IMR-90 (cell line): ENCODE measurements at regions not wholly inside any gene's neighbourhood (a gene's known extent, or its start where the extent isn't known, plus 50 kb on each side); places are given as distances from the start of the nearest gene placed in this dataset.

Source experiments
- ATAC-seq: fragments of 200-7000 bp; cut with Tn5 transposase; 2 replicates; pipeline ENCODE4 v1.9.1; 2020; ENCODE audit warnings: low read depth, mild to moderate bottlenecking, moderate library complexity
- BruUV-seq: library from RNA; stranded (reverse); fragments of 400-500 nt; replicated peaks from 2 replicates; lab custom pipeline; 2021; lab: Mats Ljungman, UMichigan
- CTCF ChIA-PET: fragments of 300-600 bp; formaldehyde crosslinking; extraction: SDS; loops from one replicate; lab custom pipeline; 2021; ENCODE audit warnings: antibody characterized with exemption; lab: Yijun Ruan, JAX
- POLR2A ChIA-PET: fragments of 300-600 bp; sonication (Branson Sonifier 250); formaldehyde crosslinking; loops from one replicate; lab custom pipeline; 2022; ENCODE audit warnings: antibody characterized with exemption; ENCODE audit not compliant: unreplicated experiment; lab: Charles Lee
- DNase-seq: peaks from one replicate; pipeline ENCODE4 v3.0.0; 2013
- H2AFZ ChIP-seq: replicated peaks from 2 replicates; pipeline ENCODE3; 2013; ENCODE audit warnings: low read length, mild to moderate bottlenecking; ENCODE audit not compliant: poor library complexity
- H2AK5ac ChIP-seq: 2 replicates; pipeline ENCODE4 v1.6.1; 2013; ENCODE audit warnings: low read depth, low read length, inconsistent platforms
- H2AK9ac ChIP-seq: replicated peaks from 2 replicates; pipeline ENCODE3; 2013; ENCODE audit warnings: mild to moderate bottlenecking, low read depth, low read length, moderate library complexity; ENCODE audit not compliant: poor library complexity
- H2BK120ac ChIP-seq: 2 replicates; pipeline ENCODE4 v1.6.1; 2013; ENCODE audit warnings: low read depth, low read length, inconsistent platforms
- H2BK15ac ChIP-seq: 3 replicates; pipeline ENCODE4 v1.6.1; 2013; ENCODE audit warnings: low read depth, low read length, inconsistent platforms
- H2BK20ac ChIP-seq: 2 replicates; pipeline ENCODE4 v1.6.1; 2013; ENCODE audit warnings: low read depth, mild to moderate bottlenecking, inconsistent platforms, low read length, moderate library complexity
- H2BK5ac ChIP-seq: 2 replicates; pipeline ENCODE4 v1.6.1; 2013; ENCODE audit warnings: mild to moderate bottlenecking, low read depth, low read length, inconsistent platforms; ENCODE audit not compliant: poor library complexity, severe bottlenecking
- H3K14ac ChIP-seq: replicated peaks from 2 replicates; pipeline ENCODE4 v1.6.1; 2013; ENCODE audit warnings: low read depth, low read length, inconsistent platforms
- H3K18ac ChIP-seq: 2 replicates; pipeline ENCODE4 v1.6.1; 2013; ENCODE audit warnings: low read depth, low read length, control low read depth
- H3K23ac ChIP-seq: 2 replicates; pipeline ENCODE4 v1.6.1; 2013; ENCODE audit warnings: low read depth, low read length, inconsistent platforms
- H3K27ac ChIP-seq: 2 replicates; pipeline ENCODE4 v1.5.1; 2013; ENCODE audit warnings: mild to moderate bottlenecking, control low read depth, low read length; ENCODE audit not compliant: insufficient read depth
- H3K27me3 ChIP-seq: 2 replicates; pipeline ENCODE4 v1.6.1; 2013; ENCODE audit warnings: low read length; ENCODE audit not compliant: control insufficient read depth, insufficient read depth
- H3K36me3 ChIP-seq: 2 replicates; pipeline ENCODE4 v1.6.1; 2013; ENCODE audit warnings: low read length, mixed read lengths; ENCODE audit not compliant: control insufficient read depth, insufficient read depth
- H3K4ac ChIP-seq: 2 replicates; pipeline ENCODE4 v1.6.1; 2013; ENCODE audit warnings: low read depth, low read length, inconsistent platforms
- H3K4me1 ChIP-seq: 2 replicates; pipeline ENCODE4 v1.6.1; 2013; ENCODE audit warnings: low read length, mixed read lengths; ENCODE audit not compliant: control insufficient read depth, insufficient read depth
- H3K4me2 ChIP-seq: 2 replicates; pipeline ENCODE4 v1.6.1; 2013; ENCODE audit warnings: low read depth, mild to moderate bottlenecking, control low read depth, low read length, moderate library complexity
- H3K4me3 ChIP-seq: 2 replicates; pipeline ENCODE4 v1.5.1; 2013; ENCODE audit warnings: low read depth, mild to moderate bottlenecking, control low read depth, low read length, moderate library complexity; ENCODE audit not compliant: insufficient read depth
- H3K56ac ChIP-seq: 2 replicates; pipeline ENCODE4 v1.6.1; 2013; ENCODE audit warnings: low read length, inconsistent platforms; ENCODE audit not compliant: insufficient read depth; ENCODE audit errors: extremely low read depth
- H3K79me1 ChIP-seq, 2 experiments: 2 replicates each; pipeline ENCODE4 v1.6.1; 2013; ENCODE audit warnings: low read length in 2 of 2, inconsistent platforms in 1 of 2, low read depth in 1 of 2
- H3K9ac ChIP-seq: 2 replicates; pipeline ENCODE4 v1.6.1; 2013; ENCODE audit warnings: low read depth, low read length, control low read depth
- H3K9me1 ChIP-seq: 2 replicates; pipeline ENCODE4 v1.6.1; 2013; ENCODE audit warnings: low read length, inconsistent platforms; ENCODE audit not compliant: insufficient read depth
- H3K9me3 ChIP-seq: 2 replicates; pipeline ENCODE4 v1.6.1; 2013; ENCODE audit warnings: low read length; ENCODE audit not compliant: control insufficient read depth, insufficient read depth
- H4K20me1 ChIP-seq: 2 replicates; pipeline ENCODE4 v1.6.1; 2013; ENCODE audit warnings: low read length, inconsistent platforms; ENCODE audit not compliant: insufficient read depth
- H4K5ac ChIP-seq: 2 replicates; pipeline ENCODE4 v1.6.1; 2013; ENCODE audit warnings: mild to moderate bottlenecking, low read depth, low read length, control low read depth
- H4K8ac ChIP-seq, 2 experiments: 2 replicates each; pipeline ENCODE4 v1.6.1; 2013; ENCODE audit warnings: low read depth in 2 of 2, low read length in 2 of 2, control low read depth in 1 of 2, inconsistent platforms in 1 of 2
- H4K91ac ChIP-seq: 2 replicates; pipeline ENCODE4 v1.6.1; 2013; ENCODE audit warnings: low read depth, low read length, inconsistent platforms; ENCODE audit not compliant: insufficient read depth
- CEBPB ChIP-seq: IDR thresholded peaks from 2 replicates; pipeline ENCODE4 v1.6.1; 2012; ENCODE audit warnings: low read depth, low read length, improper control_type of control experiment
- ELK1 ChIP-seq: fragments of 150-350 bp; IDR thresholded peaks from 2 replicates; pipeline ENCODE4 v1.6.1; 2016; ENCODE audit warnings: low read depth, mild to moderate bottlenecking, low read length, moderate library complexity, borderline replicate concordance
- FOS ChIP-seq: fragments of 150-350 bp; IDR thresholded peaks from 2 replicates; pipeline ENCODE4 v1.6.1; 2016; ENCODE audit warnings: low read depth, low read length
- MAFK ChIP-seq: IDR thresholded peaks from 2 replicates; pipeline ENCODE4 v1.6.1; 2012; ENCODE audit warnings: low read depth, low read length, improper control_type of control experiment
- MAZ ChIP-seq: IDR thresholded peaks from 2 replicates; pipeline ENCODE4 v1.6.1; 2012; ENCODE audit warnings: low read depth, mild to moderate bottlenecking, low read length, improper control_type of control experiment, moderate library complexity, borderline replicate concordance
- NFE2L2 ChIP-seq: fragments of 150-350 bp; IDR thresholded peaks from 2 replicates; pipeline ENCODE4 v1.6.1; 2016; ENCODE audit warnings: low read depth, mild to moderate bottlenecking, low read length
- RAD21 ChIP-seq: IDR thresholded peaks from 2 replicates; pipeline ENCODE4 v1.6.1; 2012; ENCODE audit warnings: low read length, improper control_type of control experiment
- RCOR1 ChIP-seq: IDR thresholded peaks from 2 replicates; pipeline ENCODE4 v1.6.1; 2012; ENCODE audit warnings: mild to moderate bottlenecking, low read length, improper control_type of control experiment; ENCODE audit not compliant: insufficient replicate concordance
- WGBS, 2 experiments: methylation state at CpG; one replicate each; pipeline versions ENCODE4 v1.1.5 to v1.1.7; 2013; ENCODE audit warnings: missing lambda C conversion rate in 2 of 2; ENCODE audit not compliant: insufficient read length in 1 of 2; ENCODE audit errors: extremely low coverage in 2 of 2; 5-methylcytosine and 5-hydroxymethylcytosine counted together
- dilution Hi-C: fragments of 300-500 bp; cut with HindIII; formaldehyde crosslinking; loops from one replicate; pipeline ENCODE4 v1.14.3; 2018; ENCODE audit warnings: low sequenced_read_pairs; ENCODE audit not compliant: unreplicated experiment
- in situ Hi-C: fragments of 300-500 bp; cut with MboI; formaldehyde crosslinking; loops from 3 replicates; pipeline ENCODE4 v1.14.3; 2019; ENCODE audit warnings: low sequenced_read_pairs, inconsistent platforms, mixed read lengths
- intact Hi-C: fragments of 100-400 bp; cut with micrococcal nuclease; formaldehyde crosslinking; loops from 2 replicates; pipeline ENCODE4 v1.10.0; 2022
- TF ChIP-seq, protein P1 (sequence below): fragments of 150-350 bp; IDR thresholded peaks from 2 replicates; pipeline ENCODE4 v1.6.1; 2017; ENCODE audit warnings: mild to moderate bottlenecking, antibody characterized with exemption, low read length, low read depth
- TF ChIP-seq, protein P2 (sequence below): conservative IDR thresholded peaks from 2 replicates; pipeline ENCODE4 v1.5.1; 2012; ENCODE audit warnings: mild to moderate bottlenecking, low read depth, low read length, improper control_type of control experiment

GRCh38 chr2:6103949-6104348 lies 411.8 kb downstream of the SOX11 start:
- H4K8ac ChIP-seq: no peak overlapping the region
- no peaks in the 10 kb centered on the region for H4K20me1 ChIP-seq
- H3K9ac ChIP-seq: no peak overlapping the region
- H3K18ac ChIP-seq: no peak overlapping the region
- no peak for DNase-seq
- H3K4me1 ChIP-seq: no peaks in the 10 kb centered on the region
- POLR2A ChIA-PET: no interaction called here
- intact Hi-C loops: no loop called here
- H3K4me3 ChIP-seq: no peak overlapping the region
- no peak overlapping the region for H3K56ac ChIP-seq
- no peak overlapping the region for H2AK5ac ChIP-seq
- H3K9me3 ChIP-seq: 0 out of 2 replicates have a peak, but pooled peaks cover 2% of the 10 kb centered on the region
- H2AK9ac ChIP-seq: no peak overlapping the region
- no peak overlapping the region for H2BK20ac ChIP-seq
- no peak overlapping the region for H2BK5ac ChIP-seq
- dilution Hi-C loops: no loop called here
- no peak overlapping the region for H3K27ac ChIP-seq
- no TSS peak for BruUV-seq
- no peak overlapping the region for H2AFZ ChIP-seq
- H2BK120ac ChIP-seq: no peak overlapping the region
- in situ Hi-C loops: no loop called here
- H3K4ac ChIP-seq: no peak overlapping the region
- H3K27me3 ChIP-seq: no peaks in the 10 kb centered on the region
- no peak overlapping the region for H3K14ac ChIP-seq
- TF ChIP-seq NFE2L2 (no peak), CEBPB (no peak), RCOR1 (no peak), ELK1 (no peak), MAFK (no peak), FOS (no peak), MAZ (no peak), RAD21 (no peak)
- TF ChIP-seq, protein P1, sequence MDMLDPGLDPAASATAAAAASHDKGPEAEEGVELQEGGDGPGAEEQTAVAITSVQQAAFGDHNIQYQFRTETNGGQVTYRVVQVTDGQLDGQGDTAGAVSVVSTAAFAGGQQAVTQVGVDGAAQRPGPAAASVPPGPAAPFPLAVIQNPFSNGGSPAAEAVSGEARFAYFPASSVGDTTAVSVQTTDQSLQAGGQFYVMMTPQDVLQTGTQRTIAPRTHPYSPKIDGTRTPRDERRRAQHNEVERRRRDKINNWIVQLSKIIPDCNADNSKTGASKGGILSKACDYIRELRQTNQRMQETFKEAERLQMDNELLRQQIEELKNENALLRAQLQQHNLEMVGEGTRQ: no peak
- TF ChIP-seq, protein P2, sequence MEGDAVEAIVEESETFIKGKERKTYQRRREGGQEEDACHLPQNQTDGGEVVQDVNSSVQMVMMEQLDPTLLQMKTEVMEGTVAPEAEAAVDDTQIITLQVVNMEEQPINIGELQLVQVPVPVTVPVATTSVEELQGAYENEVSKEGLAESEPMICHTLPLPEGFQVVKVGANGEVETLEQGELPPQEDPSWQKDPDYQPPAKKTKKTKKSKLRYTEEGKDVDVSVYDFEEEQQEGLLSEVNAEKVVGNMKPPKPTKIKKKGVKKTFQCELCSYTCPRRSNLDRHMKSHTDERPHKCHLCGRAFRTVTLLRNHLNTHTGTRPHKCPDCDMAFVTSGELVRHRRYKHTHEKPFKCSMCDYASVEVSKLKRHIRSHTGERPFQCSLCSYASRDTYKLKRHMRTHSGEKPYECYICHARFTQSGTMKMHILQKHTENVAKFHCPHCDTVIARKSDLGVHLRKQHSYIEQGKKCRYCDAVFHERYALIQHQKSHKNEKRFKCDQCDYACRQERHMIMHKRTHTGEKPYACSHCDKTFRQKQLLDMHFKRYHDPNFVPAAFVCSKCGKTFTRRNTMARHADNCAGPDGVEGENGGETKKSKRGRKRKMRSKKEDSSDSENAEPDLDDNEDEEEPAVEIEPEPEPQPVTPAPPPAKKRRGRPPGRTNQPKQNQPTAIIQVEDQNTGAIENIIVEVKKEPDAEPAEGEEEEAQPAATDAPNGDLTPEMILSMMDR: no peak
- H4K91ac ChIP-seq: no peak overlapping the region
- no CpG with 5 or more reads among the region's 3 CpGs for WGBS, 2 experiments
- H4K5ac ChIP-seq: no peak overlapping the region
- no peaks in the 10 kb centered on the region for H3K36me3 ChIP-seq
- H3K9me1 ChIP-seq: no peaks in the 10 kb centered on the region
- H2BK15ac ChIP-seq: no peak overlapping the region
- no peak for ATAC-seq
- CTCF ChIA-PET: no interaction called here
- H3K23ac ChIP-seq: no peak overlapping the region
- H3K79me1 ChIP-seq: no peaks in the 10 kb centered on the region
- no peak overlapping the region for H3K4me2 ChIP-seq
